ENCODE measurements at regions not wholly inside any gene's neighbourhood (a gene's known extent, or its start where the extent isn't known, plus 50 kb on each side); places are given as distances from the start of the nearest gene placed in this dataset.

GRCh38 chr20:21936261-21936660 is 230.8 kb downstream of the PAX1 start:
- no peak for DNase-seq

GRCh38 chr20:21933526-21933925 is 228.1 kb downstream of the PAX1 start:
- DNase-seq = no peak

GRCh38 chr20:21921251-21921650 is 215.8 kb downstream of the PAX1 start:
- no peak for DNase-seq

- no peak for DNase-seq
Measured at GRCh38 chr20:21920211-21920610, 214.7 kb downstream of the PAX1 start.

- DNase-seq = no peak
Measured at GRCh38 chr20:21918398-21918797, 212.9 kb downstream of the PAX1 start.

GRCh38 chr20:21902391-21902790 is 196.9 kb downstream of the PAX1 start:
- no peak for DNase-seq

GRCh38 chr20:21901470-21902275 is 196.2 kb downstream of the PAX1 start:
- DNase-seq = no peak

GRCh38 chr20:21900431-21900830 is 195.0 kb downstream of the PAX1 start:
- DNase-seq = no peak

GRCh38 chr20:21874921-21875320 is 169.5 kb downstream of the PAX1 start:
- DNase-seq = no peak

- no peak for DNase-seq
Measured at GRCh38 chr20:21874127-21874526, 168.7 kb downstream of the PAX1 start.

GRCh38 chr20:21873291-21873690 is 167.8 kb downstream of the PAX1 start:
- DNase-seq = no peak

GRCh38 chr20:21867811-21868210 is 162.3 kb downstream of the PAX1 start:
- no peak for DNase-seq

- DNase-seq = no peak
Measured at GRCh38 chr20:21867353-21867752, 161.9 kb downstream of the PAX1 start.

- DNase-seq = no peak
Measured at GRCh38 chr20:21862956-21863355, 157.5 kb downstream of the PAX1 start.

GRCh38 chr20:21862259-21862946 is 156.9 kb downstream of the PAX1 start:
- no peak for DNase-seq

- DNase-seq = no peak
Measured at GRCh38 chr20:21840991-21841390, 135.5 kb downstream of the PAX1 start.

- no peak for DNase-seq
Measured at GRCh38 chr20:21839982-21840381, 134.5 kb downstream of the PAX1 start.

- no peak for DNase-seq
Measured at GRCh38 chr20:21836346-21836745, 130.9 kb downstream of the PAX1 start.

- DNase-seq = no peak
Measured at GRCh38 chr20:21835042-21835441, 129.6 kb downstream of the PAX1 start.

- no peak for DNase-seq
Measured at GRCh38 chr20:21832442-21833385, 127.2 kb downstream of the PAX1 start.

- no peak for DNase-seq
Measured at GRCh38 chr20:21826976-21827375, 121.5 kb downstream of the PAX1 start.

- no peak for DNase-seq
Measured at GRCh38 chr20:21821358-21821757, 115.9 kb downstream of the PAX1 start.

GRCh38 chr20:21820688-21821087 is 115.2 kb downstream of the PAX1 start:
- DNase-seq = no peak

Data from NCI-H226 (cell line).